GM18861 (cell line): ENCODE measurements at regions not wholly inside any gene's neighbourhood (a gene's known extent, or its start where the extent isn't known, plus 50 kb on each side); places are given as distances from the start of the nearest gene placed in this dataset.
A peak's percentile ranks its signal among the peaks of the same experiment; 100 is the strongest.

Source experiments
- ATAC-seq: cut with Tn5 transposase; IDR thresholded peaks from one replicate; pipeline ENCODE4 v1.9.1; 2021; ENCODE audit not compliant: unreplicated experiment

DNA sequence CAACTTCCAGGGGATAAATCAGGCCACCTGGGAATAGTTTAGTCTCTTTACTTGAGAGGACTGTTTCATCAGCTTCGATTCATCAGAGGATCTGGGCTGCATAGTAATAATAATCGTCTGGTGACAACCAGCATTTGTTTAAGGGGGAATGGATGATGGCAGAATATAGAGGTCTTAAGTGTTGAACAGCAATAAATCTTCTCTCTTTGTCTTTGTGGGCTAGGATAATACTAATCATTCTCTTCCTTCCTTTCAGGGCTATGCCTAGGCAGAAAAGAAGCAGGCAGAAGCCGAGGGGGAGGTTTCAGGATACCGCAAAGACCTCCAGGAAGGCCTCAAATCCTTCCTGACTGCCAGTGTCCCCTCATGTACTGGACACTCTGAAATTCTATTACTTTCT is 150.4 kb upstream of the GAREM1 start:
- ATAC-seq = no peak

DNA sequence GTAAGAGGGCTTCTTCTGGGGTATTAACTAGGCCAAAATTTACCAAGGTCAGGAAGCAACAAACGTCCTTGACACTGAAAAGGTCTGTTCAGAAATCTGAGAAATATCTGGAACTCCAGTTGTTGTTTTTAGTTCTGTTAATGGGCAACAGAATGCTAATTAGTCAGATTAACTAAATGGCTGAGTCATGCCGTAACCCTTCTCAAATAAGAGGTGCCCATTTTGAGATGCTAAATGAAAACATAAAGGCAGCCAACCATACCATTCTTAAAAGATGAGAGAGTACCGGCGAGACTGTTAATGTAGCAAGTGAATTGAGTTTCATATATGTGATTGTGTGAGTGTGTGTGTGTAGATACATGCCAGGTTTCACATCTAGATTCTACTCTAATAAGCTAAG is 147.9 kb upstream of the GAREM1 start:
- no peak for ATAC-seq

DNA sequence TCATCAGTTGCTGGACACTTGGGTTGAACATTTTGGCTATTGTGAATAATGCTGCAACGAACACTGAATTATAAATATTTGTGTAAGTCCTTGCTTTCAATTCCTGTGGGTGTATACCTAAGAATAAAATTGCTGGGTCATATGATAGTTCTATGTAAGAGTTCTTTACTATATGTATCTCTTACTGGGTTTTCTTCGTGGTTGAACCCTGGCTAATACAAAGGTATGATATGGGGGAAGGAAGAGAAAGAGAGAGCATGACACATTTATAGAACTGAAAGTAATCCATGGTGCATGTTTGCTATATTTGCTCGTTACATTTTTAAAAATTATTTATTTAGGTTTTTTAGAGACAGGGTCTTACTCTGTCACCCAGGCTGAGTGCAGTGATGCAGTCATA is 143.1 kb upstream of the GAREM1 start:
- ATAC-seq = no peak

DNA sequence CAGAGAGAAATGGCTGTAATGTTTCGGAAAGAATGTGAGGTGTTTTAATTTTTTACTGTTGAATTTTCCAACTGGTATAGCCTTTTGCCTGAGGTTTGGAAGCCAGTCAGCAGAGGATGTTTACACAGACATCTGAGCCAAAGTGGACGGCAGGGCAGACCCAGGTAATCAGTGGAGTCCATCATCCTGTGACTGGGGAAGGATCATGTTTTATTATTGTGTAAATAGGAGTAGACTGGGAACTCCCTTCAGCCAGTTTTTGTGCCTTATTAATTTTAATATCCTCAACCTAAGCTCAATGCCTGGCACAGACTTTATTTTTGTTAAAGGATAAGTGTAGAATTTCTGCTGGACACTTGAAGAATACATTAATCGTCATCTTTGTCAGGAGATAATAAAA is 142.0 kb upstream of the GAREM1 start:
- no peak for ATAC-seq

DNA sequence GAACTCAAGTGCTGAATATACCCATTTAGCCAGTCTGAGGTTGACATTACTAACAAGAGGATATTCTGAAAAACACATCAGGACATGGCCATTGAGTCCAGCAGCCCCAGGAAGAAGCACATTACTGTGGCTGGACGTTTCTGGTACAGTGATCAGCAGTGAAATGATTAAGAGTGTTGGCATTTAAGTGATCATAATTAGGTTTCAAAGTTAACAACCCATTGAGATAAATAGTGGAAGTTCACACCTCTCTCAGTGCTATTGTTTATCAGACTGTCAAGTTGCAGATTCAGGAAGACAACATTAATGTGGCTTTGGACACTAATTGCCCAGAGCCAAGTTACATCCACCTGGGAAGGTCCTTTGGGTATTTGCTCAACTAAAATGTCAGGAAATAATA is 139.5 kb upstream of the GAREM1 start:
- no peak for ATAC-seq

DNA sequence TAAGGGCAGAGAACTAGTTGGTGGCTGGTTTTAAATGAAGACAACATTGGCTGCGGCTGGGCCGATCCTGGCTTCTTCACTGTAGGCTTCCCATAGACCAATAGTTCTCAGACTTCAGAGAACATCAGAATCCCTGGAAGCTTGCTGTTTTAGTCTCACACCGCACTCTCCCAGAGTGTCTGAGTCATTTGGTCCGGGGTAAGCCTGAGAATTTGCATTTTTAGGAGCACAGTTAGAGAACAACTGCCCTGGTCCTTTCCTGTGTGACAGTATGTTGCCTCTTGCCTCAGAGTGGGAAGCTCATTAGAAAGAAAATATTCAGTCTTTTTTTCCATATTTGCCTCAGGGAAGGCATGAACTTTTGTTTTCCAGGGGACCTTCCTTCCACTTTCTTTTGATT is 137.1 kb upstream of the GAREM1 start:
- no peak for ATAC-seq

DNA sequence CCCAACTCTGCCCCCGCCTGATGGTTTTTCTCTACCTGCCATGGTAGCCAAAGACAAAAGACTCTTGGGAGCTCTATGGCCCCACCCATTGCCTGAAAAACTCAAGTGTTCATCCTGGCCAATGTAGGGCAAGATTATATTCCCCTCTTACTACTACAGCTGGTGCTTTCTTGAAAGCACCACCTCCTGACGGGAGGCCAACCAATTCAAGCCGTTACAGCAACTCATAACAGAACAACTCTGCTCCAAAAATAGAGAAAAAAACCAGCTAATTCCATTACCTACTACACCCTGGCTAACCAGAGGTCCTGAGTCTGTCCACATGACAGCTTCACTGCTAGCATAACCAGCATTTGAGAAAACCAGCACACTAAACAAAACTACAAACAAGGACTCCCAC is 127.5 kb upstream of the GAREM1 start:
- ATAC-seq = no peak

DNA sequence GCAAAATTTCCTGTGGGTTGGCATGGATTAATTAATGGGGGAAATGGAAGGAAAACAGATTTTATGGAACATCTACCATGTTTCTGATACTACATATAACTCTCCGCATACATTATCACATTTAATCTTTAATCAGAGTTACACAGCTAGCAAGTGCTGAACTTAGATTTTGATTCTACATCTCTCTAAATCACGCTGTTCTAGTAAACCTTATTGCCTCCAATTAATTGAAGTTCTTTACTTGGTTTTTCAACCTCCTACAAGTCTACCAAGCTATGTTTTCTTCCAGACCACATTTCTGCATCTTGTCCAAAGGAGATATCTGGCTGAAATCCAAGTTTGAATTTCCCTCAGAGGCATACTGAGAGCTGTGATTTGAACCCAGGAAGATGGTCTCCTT is 125.8 kb upstream of the GAREM1 start:
- ATAC-seq = no peak

DNA sequence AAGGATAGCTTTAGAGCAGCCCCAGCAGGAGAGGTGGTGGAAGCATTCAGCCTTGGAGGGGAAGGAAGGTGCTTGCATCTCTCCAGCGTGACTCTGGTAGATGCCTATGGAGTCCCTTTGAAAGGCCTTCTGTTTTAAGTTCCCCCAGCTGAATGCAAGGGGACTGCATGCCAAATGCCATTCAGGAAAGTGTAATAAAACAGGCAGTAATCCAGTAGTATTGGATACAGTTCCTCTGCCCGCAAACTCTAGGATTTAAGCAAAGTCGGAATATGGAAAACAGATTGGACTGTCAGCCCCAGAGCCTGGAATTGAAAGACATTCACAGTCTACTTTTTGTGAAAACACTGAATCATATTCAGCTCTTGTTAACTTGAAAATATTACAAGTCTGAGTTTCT is 125.2 kb upstream of the GAREM1 start:
- no peak for ATAC-seq

DNA sequence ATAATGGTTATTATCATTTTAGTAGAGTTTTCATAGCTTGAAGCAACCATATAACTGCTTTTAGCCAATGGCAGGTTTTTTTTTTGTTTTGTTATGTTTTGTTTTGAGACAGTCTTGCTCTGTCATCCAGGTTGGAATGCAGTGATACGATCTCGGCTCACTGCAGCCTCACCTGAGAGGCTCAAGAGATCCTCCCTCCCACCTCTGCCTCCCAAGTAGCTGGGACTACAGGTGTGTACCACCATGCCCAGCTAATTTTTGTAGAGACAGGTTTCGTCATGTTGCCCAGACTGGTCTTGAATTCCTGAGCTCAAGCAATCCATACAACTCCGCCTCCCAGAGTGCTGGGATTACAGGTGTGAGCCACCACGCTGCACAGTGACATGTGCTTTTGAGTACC is 117.5 kb upstream of the GAREM1 start:
- ATAC-seq = no peak

DNA sequence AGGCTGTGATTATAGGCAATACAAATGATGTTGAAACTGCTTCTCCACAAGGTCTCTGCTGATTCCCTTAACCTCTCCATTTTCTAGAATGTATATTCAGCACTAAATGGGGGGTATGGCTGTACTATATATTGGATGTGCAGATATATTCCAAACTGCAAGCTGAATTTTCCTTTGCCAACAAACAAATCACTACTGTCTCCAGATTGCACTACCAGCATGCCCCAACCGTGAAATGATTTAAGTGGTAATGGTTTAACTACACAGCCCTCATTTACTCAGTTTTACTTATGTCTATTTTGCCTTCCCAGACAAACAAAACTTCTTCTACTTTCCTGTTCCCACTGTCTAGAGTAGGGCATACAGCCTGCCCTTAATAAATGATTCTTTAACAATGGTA is 112.7 kb upstream of the GAREM1 start:
- ATAC-seq = no peak

DNA sequence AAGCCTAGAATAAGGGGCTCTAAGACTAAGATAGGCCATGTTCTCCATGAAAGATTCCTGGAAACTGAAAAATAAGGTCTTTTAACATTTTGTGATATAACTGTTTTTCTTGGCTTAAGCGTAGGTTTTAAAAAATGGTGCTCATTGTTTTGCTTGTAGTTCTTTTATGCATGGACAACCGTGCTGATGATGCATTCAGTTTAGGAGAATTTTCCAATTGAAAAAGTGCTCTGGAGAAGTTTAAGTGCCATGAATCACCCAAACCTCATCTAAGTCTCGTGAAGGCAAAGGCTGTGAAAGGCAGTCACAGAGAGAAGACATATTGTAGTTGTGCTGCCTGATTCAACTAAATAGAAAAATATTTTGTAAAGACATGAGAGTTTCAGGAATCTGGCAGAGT is 111.8 kb upstream of the GAREM1 start:
- no peak for ATAC-seq

DNA sequence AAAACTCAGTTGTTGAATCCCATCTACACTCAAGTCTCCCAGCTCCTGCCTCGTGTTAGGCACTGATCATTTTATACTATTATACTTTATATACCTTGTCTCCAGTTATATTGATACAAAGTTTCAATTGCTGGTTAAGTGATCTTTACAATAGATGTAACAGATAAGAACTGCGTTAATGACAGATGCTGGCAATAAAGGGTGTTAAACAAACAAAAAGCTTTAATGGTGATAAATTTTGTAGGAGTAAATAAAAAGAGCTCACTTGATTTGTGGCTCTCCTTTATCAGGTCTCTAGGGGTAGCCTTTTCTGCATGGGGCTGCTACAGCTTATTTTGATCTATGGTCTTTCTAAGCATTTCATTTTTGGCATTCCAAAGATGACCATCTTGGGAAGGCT is 106.9 kb upstream of the GAREM1 start:
- no peak for ATAC-seq

DNA sequence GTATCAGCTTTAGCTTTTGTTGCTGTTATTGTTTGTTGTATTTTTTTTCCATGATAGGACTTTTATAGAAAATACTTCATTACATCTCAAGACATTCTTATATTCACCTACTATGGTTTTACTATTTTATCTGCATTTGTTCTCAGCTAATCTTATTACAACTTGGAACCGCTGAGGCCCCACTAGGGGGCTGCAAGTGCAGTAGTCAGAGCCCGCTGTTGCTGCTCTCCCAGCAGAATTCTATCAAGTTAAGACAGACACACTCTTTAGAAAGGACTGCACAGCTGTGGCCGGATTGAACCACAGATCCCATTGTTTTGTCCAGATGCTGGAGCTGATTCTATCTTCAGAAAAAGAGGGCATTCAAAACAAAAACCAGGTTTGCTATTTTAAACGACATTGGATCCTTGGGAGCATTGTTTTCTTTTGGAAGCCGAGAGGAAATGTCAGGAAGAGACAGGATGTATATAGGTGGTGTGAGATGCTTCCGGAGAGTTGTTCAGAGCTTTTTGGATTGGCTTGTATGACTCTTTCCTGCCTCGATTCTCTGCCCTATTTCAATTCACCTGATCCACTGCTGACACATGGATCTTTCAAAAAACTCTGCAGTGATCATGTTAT is 105.7 kb upstream of the GAREM1 start:
- ATAC-seq = no peak

DNA sequence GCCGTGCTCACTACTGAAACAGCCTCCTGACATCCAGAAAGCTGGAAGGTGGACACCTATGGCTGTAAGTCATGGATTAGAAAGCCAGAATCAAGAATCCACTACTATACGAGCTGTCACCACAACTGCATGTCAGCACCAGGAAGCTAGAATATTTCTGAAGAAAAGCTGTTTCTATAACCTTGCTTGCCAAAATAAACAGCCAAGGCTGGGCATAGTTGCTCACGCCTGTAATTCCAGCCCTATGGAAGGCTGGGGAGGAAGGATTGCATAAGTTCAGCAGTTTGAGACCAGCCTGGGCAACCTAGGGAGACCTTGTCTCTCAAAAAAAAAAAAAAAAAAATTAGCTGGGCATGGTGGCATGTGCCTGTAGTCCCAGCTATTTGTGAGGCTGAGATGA is 96.3 kb upstream of the GAREM1 start:
- no peak for ATAC-seq

DNA sequence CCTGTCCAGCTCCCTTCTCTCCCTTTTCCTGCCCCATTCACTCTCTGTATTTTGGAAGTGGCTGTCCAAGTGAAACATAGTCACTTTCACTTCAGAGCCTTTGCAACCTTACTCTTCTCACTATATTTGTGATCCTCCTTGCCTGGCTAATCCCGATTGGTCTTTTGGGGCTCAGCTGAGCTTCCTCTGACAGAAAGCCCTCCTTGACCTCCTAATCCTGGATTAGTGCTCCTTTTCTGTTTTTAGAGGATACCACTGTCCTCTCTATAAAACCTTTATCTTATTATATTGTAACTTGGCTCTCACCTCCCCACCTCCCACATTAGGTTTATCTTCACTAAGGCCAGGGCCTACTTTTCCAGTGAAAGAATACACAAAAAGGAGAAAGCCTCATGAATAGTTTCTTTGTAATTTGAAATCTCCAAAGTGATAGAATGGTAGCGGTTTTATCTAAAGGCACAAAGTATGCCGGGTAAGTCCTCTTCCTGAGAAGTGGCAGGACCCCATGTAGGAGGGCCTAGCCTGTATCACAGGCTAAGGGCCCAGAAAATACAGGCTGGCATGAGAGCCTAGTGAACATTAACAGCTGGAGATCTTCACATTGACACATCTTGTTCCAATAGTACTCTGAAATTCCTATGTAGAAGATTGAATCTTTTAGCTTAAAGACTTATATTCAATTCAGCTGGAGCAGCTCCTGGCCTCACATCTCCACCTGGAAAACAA is 83.1 kb upstream of the GAREM1 start:
- no peak for ATAC-seq

DNA sequence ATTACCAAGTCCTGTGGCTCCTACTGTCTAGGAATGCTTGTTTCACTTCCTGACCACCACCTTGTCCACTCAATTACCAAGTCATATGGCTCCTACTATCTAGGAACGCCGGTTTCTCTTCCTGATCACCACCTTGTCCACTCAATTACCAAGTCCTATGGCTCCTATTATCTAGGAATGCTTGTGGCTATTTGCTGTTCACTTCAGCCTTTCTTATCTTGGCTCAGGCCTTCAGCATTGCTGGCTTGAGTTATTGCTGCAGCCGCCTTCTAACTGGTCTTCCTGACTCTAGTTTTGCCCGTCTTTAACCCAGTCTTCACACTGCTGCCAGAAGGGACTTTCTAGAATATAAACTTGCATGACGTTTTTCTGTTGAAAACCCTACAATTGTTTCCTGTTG is 82.5 kb upstream of the GAREM1 start:
- no peak for ATAC-seq

DNA sequence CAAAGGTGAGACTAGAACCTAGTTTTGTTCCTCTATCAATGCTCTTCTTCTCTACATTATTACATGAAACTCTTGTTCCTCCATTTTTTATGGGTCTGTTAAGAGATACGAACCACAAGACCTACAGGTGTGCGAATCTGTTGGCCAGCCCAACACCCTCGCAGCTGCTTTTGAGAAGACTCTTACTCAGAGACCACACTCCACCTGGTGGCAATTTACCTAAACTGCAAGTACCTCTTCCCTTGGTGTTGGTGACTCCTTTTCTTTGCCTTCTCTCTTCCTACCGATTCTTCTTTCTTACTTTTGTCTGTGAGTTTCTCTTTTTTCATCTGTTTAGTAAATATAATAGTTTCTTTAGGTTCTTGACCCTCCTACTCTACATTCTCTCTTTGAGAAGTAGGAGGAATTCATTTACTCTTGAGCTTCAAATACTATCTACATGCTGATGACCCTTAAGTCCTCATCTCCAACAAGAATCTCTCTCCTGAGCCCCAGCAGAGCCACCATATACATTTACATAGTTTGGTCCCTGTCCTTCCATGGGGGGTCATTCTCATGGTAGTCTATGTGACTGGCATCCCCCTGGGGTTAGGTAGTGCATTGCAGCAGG is 81.8 kb upstream of the GAREM1 start:
- ATAC-seq = peak; percentile 89

DNA sequence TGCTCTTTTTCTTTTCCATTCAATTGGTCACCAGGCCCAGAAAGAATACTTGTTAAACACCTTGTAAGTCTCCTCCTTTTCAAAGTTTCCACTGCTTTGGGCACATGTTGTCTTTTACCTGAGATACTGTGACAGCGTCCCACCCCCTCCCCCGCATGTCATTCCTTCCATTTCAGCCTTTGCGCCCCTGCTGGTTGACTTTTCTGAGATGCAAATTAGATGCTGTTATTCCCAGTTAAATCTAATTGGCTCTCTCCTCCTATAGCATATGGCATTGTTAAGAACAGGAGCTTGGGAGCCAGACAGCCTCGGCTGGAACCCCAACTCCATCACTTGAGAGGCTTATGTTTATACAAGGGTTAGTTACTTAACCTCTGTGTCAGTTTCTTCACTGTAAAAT is 80.3 kb upstream of the GAREM1 start:
- no peak for ATAC-seq

DNA sequence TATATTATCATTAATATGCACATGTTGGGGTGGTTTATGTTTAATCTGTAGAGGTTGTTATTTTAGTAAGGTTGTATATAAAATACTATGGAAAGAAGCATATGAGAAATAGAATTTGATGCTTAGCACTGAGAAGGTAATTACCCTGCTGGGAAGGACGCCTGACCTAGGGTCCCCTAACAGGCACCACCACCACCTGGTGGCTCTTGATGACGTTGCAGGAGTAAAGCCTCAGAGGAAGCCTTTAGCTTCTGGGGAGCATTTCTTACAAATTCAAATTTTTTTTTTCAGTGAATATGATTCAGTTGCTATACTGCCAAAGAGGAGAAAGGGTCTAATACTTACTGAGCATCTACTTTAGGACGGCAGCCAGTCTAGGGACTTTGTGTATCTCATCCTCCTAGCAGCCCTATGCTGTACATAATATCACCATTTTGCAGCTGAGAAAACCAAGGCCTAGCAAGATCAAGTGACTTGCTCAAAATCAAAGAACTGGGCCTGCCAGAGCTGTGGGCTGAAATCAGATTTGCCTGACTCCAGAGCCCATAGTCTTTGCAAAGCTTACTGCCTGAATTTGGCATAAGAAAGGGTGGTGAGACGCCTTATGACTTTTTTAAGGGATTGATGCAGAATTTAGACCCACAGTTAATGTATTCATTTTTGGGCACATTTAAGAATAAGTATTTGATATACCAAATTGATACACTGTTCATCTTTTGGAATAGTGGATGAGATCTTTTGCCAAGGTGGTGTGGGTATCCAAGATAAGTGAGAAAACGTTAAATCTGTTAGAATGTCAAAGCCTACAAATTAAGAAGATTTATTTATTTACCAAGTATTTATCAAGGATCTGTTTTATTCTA is 78.8 kb upstream of the GAREM1 start:
- ATAC-seq = peak; percentile 86

DNA sequence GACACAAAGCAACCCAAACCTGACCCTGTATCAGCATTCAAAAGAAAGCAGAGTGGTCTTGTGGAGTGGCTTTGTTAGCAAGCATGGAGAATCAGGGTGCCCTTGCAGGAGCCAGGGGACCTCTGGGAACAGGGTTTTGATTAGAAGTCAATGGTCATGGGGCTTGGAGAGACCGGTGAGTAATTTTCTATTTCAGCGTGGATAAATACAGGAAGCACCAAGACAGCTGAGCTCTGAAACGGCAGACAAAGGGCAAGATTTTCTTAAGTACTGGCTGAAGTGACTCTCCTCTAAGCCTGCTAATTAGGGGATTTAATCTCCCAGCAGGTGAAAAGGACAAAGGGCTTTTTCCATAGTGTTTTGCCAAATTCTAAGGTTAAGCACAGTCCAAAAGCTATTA is 78.0 kb upstream of the GAREM1 start:
- ATAC-seq = no peak

DNA sequence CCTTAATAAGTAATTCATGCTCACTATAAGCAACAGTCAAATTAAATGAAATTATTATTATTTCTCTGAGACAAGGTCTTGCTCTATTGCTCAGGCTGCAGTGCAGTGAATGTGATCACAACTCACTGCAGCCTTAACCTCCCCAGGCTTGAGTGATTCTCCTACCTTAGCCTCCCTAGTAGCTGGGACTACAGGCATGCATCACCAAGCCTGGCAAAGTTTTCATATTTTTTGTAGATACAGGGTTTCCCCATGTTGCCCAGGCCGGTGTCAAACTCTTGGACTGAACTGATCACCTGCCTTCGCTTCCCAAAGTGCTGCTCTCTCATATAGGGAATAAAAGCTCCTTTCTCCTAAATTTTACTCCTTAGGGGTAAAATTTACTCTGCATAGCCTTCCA is 74.9 kb upstream of the GAREM1 start:
- no peak for ATAC-seq
